ENCODE measurements at regions not wholly inside any gene's neighbourhood (a gene's known extent, or its start where the extent isn't known, plus 50 kb on each side); places are given as distances from the start of the nearest gene placed in this dataset.

DNA sequence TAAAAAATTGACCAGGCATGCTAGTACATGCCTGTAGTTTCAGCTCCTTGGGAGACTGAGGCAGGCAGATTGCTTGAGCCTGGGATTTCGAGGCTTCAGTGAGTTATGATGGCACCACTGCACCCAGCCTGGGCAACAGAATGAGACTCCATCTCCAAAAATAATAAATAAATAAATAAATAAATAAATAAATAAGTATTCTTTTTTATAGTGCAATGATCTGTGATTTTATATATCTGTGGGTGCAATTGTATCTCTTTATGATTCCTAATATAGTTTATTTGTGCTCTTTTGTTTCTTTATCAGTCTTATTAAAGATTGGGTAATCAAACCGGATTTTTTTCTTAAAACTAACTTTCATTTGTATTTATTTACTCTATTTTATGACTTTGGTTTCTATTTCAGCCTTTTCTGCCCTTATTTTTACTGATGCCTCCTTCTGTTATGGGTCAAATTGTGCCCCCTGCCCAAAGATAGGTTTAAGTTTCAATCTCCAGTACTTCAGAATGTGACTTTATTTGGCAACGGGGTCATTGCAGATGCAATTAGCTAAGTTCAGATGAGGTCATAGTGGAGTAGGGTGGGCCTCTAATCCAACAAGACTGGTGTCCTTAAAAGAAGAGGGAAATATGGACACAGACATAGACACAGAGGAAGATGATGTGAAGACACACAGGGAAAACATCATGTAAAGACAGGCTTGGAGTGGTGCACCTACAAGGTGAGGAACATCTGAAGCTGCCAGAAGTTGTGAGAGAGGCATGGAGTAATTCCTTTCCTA is 74.9 kb upstream of the CDC42BPA start:
- H3K36me3 Mint-ChIP-seq, result no peaks in the 10 kb centered on the region
- POLR2A ChIA-PET, result no interaction called here
- H3K27ac Mint-ChIP-seq, result no peak overlapping the region
- peaks cover 9% of the 10 kb centered on the region for H3K27me3 Mint-ChIP-seq
- no peaks in the 10 kb centered on the region for H3K9me3 Mint-ChIP-seq
- H3K4me3 Mint-ChIP-seq, result no peak overlapping the region
- no peak for DNase-seq
- no peaks in the 10 kb centered on the region for H3K4me1 Mint-ChIP-seq
- no peak for ATAC-seq (ENCODE audit: low read depth)

DNA sequence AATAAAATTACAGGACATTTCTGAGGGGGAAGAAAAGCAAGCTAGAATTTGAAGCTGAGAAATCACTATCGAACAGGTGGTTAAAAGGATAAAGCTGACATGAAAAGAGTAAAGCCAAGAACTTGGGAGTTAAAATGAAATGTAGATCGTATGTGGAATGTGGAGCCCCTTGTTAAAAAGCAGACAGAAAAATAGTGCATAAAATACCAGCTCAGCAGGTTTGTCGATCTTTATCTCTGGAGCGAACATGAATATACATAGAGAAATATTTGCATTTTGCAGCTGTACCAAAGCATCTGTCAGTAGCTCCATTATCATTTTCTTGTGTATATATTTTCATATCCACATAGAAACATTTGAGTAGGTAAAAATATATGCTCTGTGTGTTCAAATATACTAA is 73.6 kb upstream of the CDC42BPA start:
- DNase-seq, result no peak
- Mint-ChIP-seq H3K27ac (no peak overlapping the region), H3K4me3 (no peak overlapping the region), H3K36me3 (no peaks in the 10 kb centered on the region), H3K27me3 (peaks cover 9% of the 10 kb centered on the region), H3K9me3 (no peaks in the 10 kb centered on the region), H3K4me1 (no peaks in the 10 kb centered on the region)
- POLR2A ChIA-PET, result no interaction called here
- ATAC-seq (ENCODE audit: low read depth), result no peak

DNA sequence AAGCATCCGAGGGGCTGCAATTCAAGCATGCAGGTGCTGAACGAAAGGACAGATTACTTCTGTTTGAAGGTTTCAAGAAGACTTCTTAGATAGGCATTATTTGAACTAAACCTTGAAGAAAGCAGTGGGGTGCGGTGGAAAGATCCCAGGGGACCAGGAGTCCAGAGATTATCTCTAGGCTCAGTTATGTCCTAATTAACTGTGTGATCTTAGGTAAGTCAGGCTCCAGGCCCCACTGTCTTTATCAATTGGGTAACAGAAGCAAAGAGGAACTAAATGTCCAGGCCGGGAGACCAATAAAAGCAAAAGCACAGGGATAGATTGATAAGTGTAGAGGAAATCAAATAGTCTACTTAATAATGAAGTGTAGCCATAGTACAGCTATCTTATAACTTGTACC is 72.9 kb upstream of the CDC42BPA start:
- H3K4me1 Mint-ChIP-seq, result no peaks in the 10 kb centered on the region
- H3K4me3 Mint-ChIP-seq, result no peak overlapping the region
- POLR2A ChIA-PET, result no interaction called here
- no peaks in the 10 kb centered on the region for H3K36me3 Mint-ChIP-seq
- ATAC-seq (ENCODE audit: low read depth) (no peak), DNase-seq (no peak)
- H3K27ac Mint-ChIP-seq, result no peak overlapping the region
- peaks cover 9% of the 10 kb centered on the region for H3K27me3 Mint-ChIP-seq
- H3K9me3 Mint-ChIP-seq, result no peaks in the 10 kb centered on the region

DNA sequence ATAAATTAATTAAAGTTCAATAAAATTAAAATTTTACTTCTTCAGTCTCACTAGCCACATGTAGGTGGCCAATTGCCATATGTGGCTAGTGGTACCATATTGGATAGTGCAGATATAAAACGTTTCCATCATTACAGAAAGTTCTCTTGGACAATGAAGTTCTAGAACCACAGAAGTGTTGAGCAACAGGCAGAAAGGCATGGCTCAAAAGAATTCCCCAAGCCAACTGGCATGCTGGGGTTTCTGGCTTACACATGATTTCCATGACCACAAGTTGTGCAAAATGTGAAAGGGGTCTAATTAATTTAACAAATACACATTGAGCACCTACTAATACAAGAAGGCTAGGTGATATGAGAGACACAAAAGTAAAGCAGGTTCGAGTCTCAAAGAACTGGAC is 72.2 kb upstream of the CDC42BPA start:
- no peaks in the 10 kb centered on the region for H3K36me3 Mint-ChIP-seq
- peaks cover 9% of the 10 kb centered on the region for H3K27me3 Mint-ChIP-seq
- H3K4me1 Mint-ChIP-seq, result no peaks in the 10 kb centered on the region
- POLR2A ChIA-PET, result no interaction called here
- no peaks in the 10 kb centered on the region for H3K9me3 Mint-ChIP-seq
- no peak for ATAC-seq (ENCODE audit: low read depth)
- H3K4me3 Mint-ChIP-seq, result no peak overlapping the region
- no peak for DNase-seq
- H3K27ac Mint-ChIP-seq, result no peak overlapping the region

DNA sequence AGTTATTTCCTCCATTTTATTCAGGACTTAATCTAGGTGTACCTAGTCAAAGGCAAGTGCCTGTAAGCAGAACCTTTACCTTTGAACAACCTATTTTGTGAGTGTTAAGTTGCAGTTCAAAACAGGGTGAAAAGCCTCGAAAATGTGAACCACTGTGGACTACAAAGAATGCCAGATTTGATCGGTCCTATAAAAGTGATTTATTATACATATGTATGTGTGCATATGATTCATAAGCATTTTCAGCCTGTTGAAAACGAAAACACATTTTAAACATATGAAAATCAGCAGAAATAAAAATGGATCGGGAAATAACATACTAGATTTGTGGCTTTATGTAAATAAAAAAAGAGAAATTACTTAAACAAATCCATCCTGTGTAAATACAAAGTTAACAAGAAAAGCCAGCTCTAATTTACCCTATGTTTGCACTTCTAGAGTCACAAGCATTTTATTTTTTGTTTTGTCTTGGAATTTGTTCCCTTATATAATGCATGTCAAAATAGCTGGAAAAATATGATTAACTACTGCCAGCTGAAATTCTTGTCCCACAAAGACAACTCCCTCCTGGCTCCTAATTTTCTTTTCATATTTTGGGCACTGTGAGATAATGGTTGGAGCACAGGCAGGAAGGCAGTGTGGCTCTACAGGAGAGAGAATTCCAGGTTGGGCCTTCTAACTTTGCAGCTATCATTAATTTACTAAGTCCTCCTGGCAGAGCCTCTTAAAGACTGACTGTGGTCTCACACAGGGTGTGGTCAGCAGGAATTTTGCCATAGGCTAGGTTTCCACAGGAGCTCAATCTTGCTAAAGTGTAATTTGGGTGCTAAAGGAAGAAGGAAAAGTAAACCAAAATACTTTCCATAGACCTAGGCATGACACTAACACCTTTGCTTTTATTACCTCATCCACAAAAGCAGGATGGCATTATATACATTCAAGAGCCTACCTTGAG is 70.2 kb upstream of the CDC42BPA start:
- no peaks in the 10 kb centered on the region for H3K4me1 Mint-ChIP-seq
- H3K27me3 Mint-ChIP-seq, result peaks cover 11% of the 10 kb centered on the region
- H3K36me3 Mint-ChIP-seq, result no peaks in the 10 kb centered on the region
- DNase-seq (no peak), ATAC-seq (ENCODE audit: low read depth) (no peak)
- no peak overlapping the region for H3K4me3 Mint-ChIP-seq
- POLR2A ChIA-PET, result no interaction called here
- no peaks in the 10 kb centered on the region for H3K9me3 Mint-ChIP-seq
- H3K27ac Mint-ChIP-seq, result no peak overlapping the region

DNA sequence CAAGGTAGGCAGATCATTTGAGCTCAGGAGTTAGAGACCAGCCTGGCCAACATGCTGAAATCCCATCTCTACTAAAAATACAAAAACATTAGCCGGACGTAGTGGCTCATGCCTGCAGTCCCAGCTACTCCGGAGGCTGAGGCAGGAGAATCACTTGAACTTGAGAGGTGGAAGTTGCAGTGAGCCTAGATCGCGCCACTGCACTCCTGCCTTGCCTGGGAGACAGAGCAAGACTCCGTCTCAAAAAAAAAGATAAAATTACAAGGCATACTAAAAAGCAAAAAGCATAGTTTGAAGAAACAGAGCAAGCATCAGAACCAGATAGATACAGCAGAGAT is 61.2 kb upstream of the CDC42BPA start:
- Mint-ChIP-seq H3K36me3 (no peaks in the 10 kb centered on the region), H3K27ac (no peak overlapping the region)
- POLR2A ChIA-PET, result no interaction called here

DNA sequence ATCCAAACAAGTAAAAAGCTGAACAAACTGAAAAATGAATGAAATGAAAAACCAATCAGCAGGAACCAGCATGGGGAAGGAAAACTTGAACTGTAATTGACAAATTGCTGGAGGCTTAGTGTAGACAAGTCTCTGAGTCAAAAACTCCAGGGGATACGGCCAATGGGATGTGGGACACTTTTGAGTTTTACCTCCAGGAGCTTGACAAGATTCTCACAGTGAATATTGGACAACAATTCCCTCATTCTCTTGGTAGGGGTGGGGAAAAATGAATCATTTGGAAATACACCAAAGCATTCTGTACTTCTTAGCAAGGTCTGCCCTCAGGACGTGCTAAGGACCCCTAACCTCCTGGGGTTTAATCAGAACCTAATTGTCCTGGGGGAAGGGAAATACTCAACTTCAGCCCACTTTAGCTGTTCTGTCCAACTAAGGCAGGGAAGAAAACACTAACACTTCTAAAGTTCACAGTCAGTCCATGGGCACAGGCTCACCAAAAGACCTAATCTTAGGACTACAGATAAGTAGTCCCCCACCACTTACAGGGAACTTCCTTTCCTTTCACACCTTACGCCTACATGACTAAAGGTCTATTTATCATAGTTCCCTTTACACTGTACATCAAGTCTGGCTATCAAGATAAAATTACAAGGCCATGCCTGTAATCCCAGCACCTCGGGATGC is 60.7 kb upstream of the CDC42BPA start:
- Mint-ChIP-seq H3K36me3 (no peaks in the 10 kb centered on the region), H3K4me1 (no peaks in the 10 kb centered on the region), H3K9me3 (peaks cover 2% of the 10 kb centered on the region), H3K27me3 (peaks cover 11% of the 10 kb centered on the region), H3K27ac (no peak overlapping the region), H3K4me3 (no peak overlapping the region)
- ATAC-seq (ENCODE audit: low read depth) (no peak), DNase-seq (no peak)
- POLR2A ChIA-PET, result no interaction called here

More for the DNA sequence above, 61.2 kb upstream of the CDC42BPA start:
- peaks cover 2% of the 10 kb centered on the region for H3K9me3 Mint-ChIP-seq
- no peak for DNase-seq
- H3K4me1 Mint-ChIP-seq, result no peaks in the 10 kb centered on the region
- H3K4me3 Mint-ChIP-seq, result no peak overlapping the region
- ATAC-seq (ENCODE audit: low read depth), result no peak
- H3K27me3 Mint-ChIP-seq, result peaks cover 14% of the 10 kb centered on the region

DNA sequence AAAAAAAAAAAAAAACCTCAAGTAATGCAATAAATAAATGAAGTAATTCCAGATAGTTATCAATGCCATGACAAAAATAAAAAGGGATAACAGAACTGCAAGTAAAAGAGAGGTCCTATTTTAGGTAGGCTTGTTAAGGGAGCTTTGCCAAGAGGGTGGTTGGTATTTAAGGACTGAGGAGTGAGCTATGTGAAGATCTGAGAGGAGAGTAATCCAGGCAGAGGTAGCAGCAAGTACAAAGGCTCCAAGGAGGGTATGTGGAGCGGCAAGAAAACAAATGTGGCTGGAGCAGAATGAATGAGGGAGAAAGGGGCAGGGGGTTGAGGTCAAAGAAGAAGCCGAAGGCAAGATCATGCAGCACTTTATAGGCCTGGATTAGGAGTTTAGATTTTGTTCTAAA is 59.9 kb upstream of the CDC42BPA start:
- Mint-ChIP-seq H3K4me3 (no peak overlapping the region), H3K27me3 (peaks cover 11% of the 10 kb centered on the region), H3K9me3 (peaks cover 2% of the 10 kb centered on the region), H3K36me3 (no peaks in the 10 kb centered on the region), H3K4me1 (no peaks in the 10 kb centered on the region), H3K27ac (no peak overlapping the region)
- POLR2A ChIA-PET, result no interaction called here
- ATAC-seq (ENCODE audit: low read depth) (no peak), DNase-seq (no peak)

DNA sequence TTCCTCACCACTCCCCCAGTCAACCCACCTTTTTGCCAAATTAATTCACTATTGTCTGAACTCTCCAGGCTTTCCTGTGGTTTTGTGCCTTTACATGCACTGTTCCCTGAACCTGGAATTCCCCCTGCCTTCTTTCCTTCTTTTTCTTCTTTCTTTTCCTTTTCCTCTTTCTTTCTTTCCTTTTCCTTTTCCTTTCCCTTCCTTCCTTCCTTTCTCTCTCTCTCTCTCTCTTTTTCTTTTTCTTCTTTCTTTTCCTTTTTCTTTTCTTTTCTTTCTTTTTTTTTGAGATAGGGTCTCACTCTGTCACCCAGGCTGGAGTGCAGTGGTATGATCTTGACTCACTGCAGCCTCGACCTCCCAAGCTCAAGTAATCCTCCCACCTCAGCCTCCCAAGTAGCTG is 56.6 kb upstream of the CDC42BPA start:
- Mint-ChIP-seq H3K4me1 (no peaks in the 10 kb centered on the region), H3K9me3 (peaks cover 2% of the 10 kb centered on the region), H3K4me3 (no peak overlapping the region), H3K36me3 (no peaks in the 10 kb centered on the region), H3K27ac (no peak overlapping the region), H3K27me3 (peaks cover 8% of the 10 kb centered on the region)
- POLR2A ChIA-PET, result no interaction called here
- DNase-seq (no peak), ATAC-seq (ENCODE audit: low read depth) (no peak)

DNA sequence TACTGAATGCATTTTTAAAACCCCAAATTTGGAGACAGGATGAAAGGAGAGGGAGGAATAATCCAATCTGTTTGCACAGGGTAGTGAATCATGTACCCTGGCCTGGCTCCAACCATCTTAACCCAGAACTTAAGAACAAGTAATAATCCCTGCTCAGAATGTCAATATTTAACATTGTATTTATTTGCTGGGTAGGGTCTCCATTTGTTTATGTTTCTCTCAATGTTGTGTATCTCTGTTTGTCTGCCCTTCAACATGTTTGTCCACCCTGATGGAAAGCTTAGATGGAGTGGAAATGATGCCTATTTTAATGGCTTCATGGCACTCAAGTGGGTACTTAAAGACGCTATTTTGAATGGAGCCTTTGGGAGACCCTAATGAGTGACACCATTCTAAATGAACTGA is 54.4 kb upstream of the CDC42BPA start:
- Mint-ChIP-seq H3K27ac (no peak overlapping the region), H3K9me3 (peaks cover 2% of the 10 kb centered on the region), H3K36me3 (no peaks in the 10 kb centered on the region), H3K27me3 (peaks cover 4% of the 10 kb centered on the region), H3K4me3 (no peak overlapping the region), H3K4me1 (no peaks in the 10 kb centered on the region)
- no peak for DNase-seq
- POLR2A ChIA-PET, result no interaction called here
- no peak for ATAC-seq (ENCODE audit: low read depth)

DNA sequence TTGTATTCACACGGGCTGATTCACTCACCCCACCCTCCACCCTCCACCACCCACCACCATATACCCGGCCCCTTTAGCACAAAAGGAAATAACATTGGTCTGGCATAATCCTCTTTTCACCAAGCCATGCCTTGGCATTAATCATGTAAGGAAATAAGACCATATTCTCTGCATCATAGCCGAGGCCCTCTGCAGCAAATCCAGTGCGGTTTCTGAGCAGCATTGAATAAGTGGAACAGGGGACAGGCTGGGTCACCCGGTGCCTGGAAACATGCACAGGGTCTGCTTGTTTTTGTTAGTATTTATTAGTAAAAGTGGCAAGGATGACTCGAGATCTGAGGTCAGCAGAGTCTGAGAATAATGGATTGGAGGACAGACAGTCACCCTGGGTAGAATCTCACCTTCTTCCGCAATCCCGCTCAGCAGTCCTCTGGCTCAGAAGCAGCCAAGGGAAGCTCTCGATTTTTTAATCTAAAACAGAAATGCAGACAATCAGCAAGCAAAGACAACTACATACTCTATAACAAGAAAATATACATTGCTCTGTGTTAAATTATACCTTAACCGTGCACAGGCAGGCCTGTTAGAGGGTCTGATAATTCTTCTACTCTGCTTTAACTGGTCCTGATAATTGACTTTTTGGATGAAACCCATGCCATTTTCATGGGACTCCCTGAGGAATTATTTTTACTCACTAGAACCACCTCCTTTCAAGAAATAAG is 52.4 kb upstream of the CDC42BPA start:
- H3K9me3 Mint-ChIP-seq, result peaks cover 2% of the 10 kb centered on the region
- H3K4me1 Mint-ChIP-seq, result no peaks in the 10 kb centered on the region
- DNase-seq (no peak), ATAC-seq (ENCODE audit: low read depth) (no peak)
- no peak overlapping the region for H3K27ac Mint-ChIP-seq
- POLR2A ChIA-PET, result no interaction called here
- H3K36me3 Mint-ChIP-seq, result no peaks in the 10 kb centered on the region
- H3K4me3 Mint-ChIP-seq, result no peak overlapping the region
- peaks cover 4% of the 10 kb centered on the region for H3K27me3 Mint-ChIP-seq

DNA sequence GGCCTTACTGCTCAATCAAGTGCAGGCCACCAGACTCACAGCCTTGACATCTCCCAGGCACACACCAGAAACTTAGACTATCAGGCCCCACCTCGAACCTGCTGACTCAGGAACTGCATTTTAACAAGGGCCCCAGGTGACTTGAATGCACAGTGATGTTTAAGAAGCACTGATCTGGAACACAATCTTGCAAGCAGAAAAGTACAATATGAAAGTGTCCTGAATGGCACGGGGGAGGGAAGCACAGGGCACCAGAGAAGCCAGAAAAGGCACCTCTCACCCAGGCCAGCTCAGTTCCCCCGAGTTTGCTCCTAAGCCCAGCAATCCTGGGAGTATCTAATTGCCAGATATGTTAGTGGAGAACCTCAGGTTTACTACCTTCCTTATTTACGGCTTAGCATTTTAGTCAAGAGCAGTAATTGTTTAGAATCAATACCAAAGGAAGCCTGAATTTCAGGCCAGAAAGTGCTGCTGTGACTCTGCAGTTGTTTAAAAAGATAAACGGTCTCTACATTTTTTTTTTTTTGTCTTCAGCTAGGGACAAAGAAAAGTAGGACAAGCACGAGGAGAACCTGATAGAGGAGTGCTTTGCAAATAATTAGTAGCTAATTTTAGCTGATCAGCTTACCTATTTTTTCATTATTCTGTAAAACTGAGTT is 50.9 kb upstream of the CDC42BPA start:
- Mint-ChIP-seq H3K27me3 (peaks cover 4% of the 10 kb centered on the region), H3K4me1 (no peaks in the 10 kb centered on the region), H3K4me3 (no peak overlapping the region), H3K9me3 (no peaks in the 10 kb centered on the region), H3K27ac (no peak overlapping the region), H3K36me3 (no peaks in the 10 kb centered on the region)
- POLR2A ChIA-PET, result no interaction called here
- ATAC-seq (ENCODE audit: low read depth), result no peak
- DNase-seq, result no peak
